Pancreas (tissue), 10 donors: ENCODE measurements at regions not wholly inside any gene's neighbourhood (a gene's known extent, or its start where the extent isn't known, plus 50 kb on each side); places are given as distances from the start of the nearest gene placed in this dataset.

Experiments used
- ATAC-seq, 4 donors: fragments of 200-7000 bp; cut with Tn5 transposase; one replicate each; pipeline versions ENCODE4 v1.8.0 to v1.9.1; 2020; ENCODE audit warnings: mild to moderate bottlenecking in 4 of 4, moderate library complexity in 4 of 4
- DNase-seq, 6 donors: peaks; one replicate each; pipeline ENCODE4 v3.0.0-alpha.2; 2020
- FAIRE-seq: peaks from 2 replicates; lab custom pipeline; 2012; peaks lifted over from hg19 to GRCh38; lab: Jason Lieb, UNC
- H3K27ac ChIP-seq, 4 donors: fragments of 200-600 bp; sonication (generic); 1 replicate in 3 of 4; 2 replicates in 1 of 4; pipeline versions ENCODE4 v1.5.0 to v1.8.0; 2020
- H3K27me3 ChIP-seq, 4 donors: fragments of 200-600 bp; one replicate each; pipeline ENCODE4 v1.8.0; 2021
- H3K36me3 ChIP-seq, 3 donors: fragments of 200-600 bp; sonication (generic) in 1 of 3; one replicate each; pipeline versions ENCODE4 v1.5.0 to v1.8.0; 2020 to 2021
- H3K4me1 ChIP-seq, 3 donors: fragments of 200-600 bp; one replicate each; pipeline ENCODE4 v1.8.0; 2021
- H3K4me3 ChIP-seq, 4 donors: fragments of 200-600 bp; sonication (generic) in 2 of 4; one replicate each; pipeline versions ENCODE4 v1.5.0 to v1.8.0; 2020 to 2021
- H3K9me3 ChIP-seq, 4 donors: fragments of 200-600 bp; one replicate each; pipeline ENCODE4 v1.8.0; 2021
- CTCF ChIP-seq, 4 donors: fragments of 200-600 bp; sonication (generic) in 3 of 4; IDR thresholded peaks; one replicate each; pipeline versions ENCODE4 v1.5.0 to v1.8.0; 2021; ENCODE audit warnings: antibody characterized with exemption in 4 of 4
- WGBS, 2 donors: extraction: QIAGEN DNeasy Blood & Tissue Kit; methylation state at CpG; one replicate each; pipeline ENCODE4 v1.1.7; 2013; 5-methylcytosine and 5-hydroxymethylcytosine counted together
- intact Hi-C, 3 donors: fragments of 100-400 bp; cut with DNase I; formaldehyde crosslinking; loops; one replicate each; pipeline versions ENCODE4 v1.11.1 to v1.14.2; 2022
- donor health status: healthy with polysubstance abuse.
- donor health status: DM: no; HTN: no; CAD: no; lungs with moderate emphysema.
- donor health status: DM: no; HTN: no; CAD: no.
- donor health status: control.
- donor health status: control.
- donor health status: Bipolar disorder and iron deficiency.
- donor health status: DM: yes; HTN: yes; CAD: no.
- donor health status: DM: no; HTN: no; CAD: no.
- donor health status: DM: no; HTN: no; CAD: no.
- donor health status: DM: yes; HTN: yes; CAD: no.

- no peaks in the 10 kb centered on the region for H3K27me3 ChIP-seq
- intact Hi-C loops: no loop called here
- H3K4me3 ChIP-seq: no peak overlapping the region
- H3K4me1 ChIP-seq: no peaks in the 10 kb centered on the region
- FAIRE-seq (no peak), DNase-seq (no peak), ATAC-seq (no peak)
- no peak overlapping the region for H3K27ac ChIP-seq
- 84 to 89% methylated on average over 2 of the region's 2 CpGs for WGBS, 2 donors
- H3K9me3 ChIP-seq: no peaks in the 10 kb centered on the region
- no peak for TF ChIP-seq CTCF (IDR thresholded peaks at IDR 0.05)
- H3K36me3 ChIP-seq: no peaks in the 10 kb centered on the region
Measured at GRCh38 chr6:167049275-167049674, 50.1 kb downstream of the CEP43 start.

GRCh38 chr6:167050903-167051302, 51.7 kb downstream of the CEP43 start:
- no peak for TF ChIP-seq CTCF (IDR thresholded peaks at IDR 0.05)
- H3K4me3 ChIP-seq: no peak overlapping the region
- H3K27me3 ChIP-seq: no peaks in the 10 kb centered on the region
- DNase-seq: no peak
- no peaks in the 10 kb centered on the region for H3K4me1 ChIP-seq
- H3K36me3 ChIP-seq: no peaks in the 10 kb centered on the region
- intact Hi-C loops: no loop called here
- no peaks in the 10 kb centered on the region for H3K9me3 ChIP-seq
- ATAC-seq: no peak
- H3K27ac ChIP-seq: no peak overlapping the region
- FAIRE-seq: no peak

GRCh38 chr6:167053895-167054530, 54.8 kb downstream of the CEP43 start:
- DNase-seq: no peak
- no peak for TF ChIP-seq CTCF (IDR thresholded peaks at IDR 0.05)
- H3K27ac ChIP-seq: no peak overlapping the region
- H3K4me3 ChIP-seq: no peak overlapping the region
- H3K9me3 ChIP-seq: no peaks in the 10 kb centered on the region
- no peak for FAIRE-seq
- ATAC-seq: no peak
- no peaks in the 10 kb centered on the region for H3K27me3 ChIP-seq
- intact Hi-C loops: no loop called here
- 88 to 89% methylated on average over 5 of the region's 5 CpGs for WGBS, 2 donors
- no peaks in the 10 kb centered on the region for H3K36me3 ChIP-seq
- H3K4me1 ChIP-seq: no peaks in the 10 kb centered on the region

GRCh38 chr6:167054987-167055386, 55.8 kb downstream of the CEP43 start:
- H3K27me3 ChIP-seq: no peaks in the 10 kb centered on the region
- no peak for FAIRE-seq
- WGBS, 2 donors: 90 to 92% methylated on average over 8 of the region's 8 CpGs

More at GRCh38 chr6:167054987-167055386, 55.8 kb downstream of the CEP43 start:
- no peak for TF ChIP-seq CTCF (IDR thresholded peaks at IDR 0.05)
- no peaks in the 10 kb centered on the region for H3K36me3 ChIP-seq
- no peak overlapping the region for H3K27ac ChIP-seq
- no peak overlapping the region for H3K4me3 ChIP-seq
- ATAC-seq (no peak), DNase-seq (no peak)
- intact Hi-C loops: no loop called here
- H3K9me3 ChIP-seq: no peaks in the 10 kb centered on the region
- no peaks in the 10 kb centered on the region for H3K4me1 ChIP-seq
